Osteocyte (in vitro differentiated cells): ENCODE measurements at regions not wholly inside any gene's neighbourhood (a gene's known extent, or its start where the extent isn't known, plus 50 kb on each side); places are given as distances from the start of the nearest gene placed in this dataset.
"Not testable (repeated sequence)": the region's sequence is repeated elsewhere in the genome, so short reads cannot be mapped to it uniquely, and the experiment has no call there.

Source experiments
- DNase-seq: peaks from one replicate; pipeline ENCODE4 v3.0.0; 2021; ENCODE audit warnings: mixed read lengths; ENCODE audit not compliant: unreplicated experiment; ENCODE audit errors: extremely low spot score
- H3K27ac Mint-ChIP-seq: one replicate; pipeline ENCODE4 v1.8.0; 2021; ENCODE audit warnings: mild to moderate bottlenecking, mixed read lengths; ENCODE audit not compliant: unreplicated experiment
- H3K27me3 Mint-ChIP-seq: one replicate; pipeline ENCODE4 v1.8.0; 2021; ENCODE audit warnings: mixed read lengths; ENCODE audit not compliant: unreplicated experiment
- H3K36me3 Mint-ChIP-seq: one replicate; pipeline ENCODE4 v1.8.0; 2021; ENCODE audit warnings: mixed read lengths; ENCODE audit not compliant: unreplicated experiment
- H3K4me1 Mint-ChIP-seq: one replicate; pipeline ENCODE4 v1.8.0; 2021; ENCODE audit warnings: mixed read lengths; ENCODE audit not compliant: unreplicated experiment
- H3K4me3 Mint-ChIP-seq: one replicate; pipeline ENCODE4 v1.8.0; 2021; ENCODE audit warnings: mild to moderate bottlenecking, moderate library complexity, mixed read lengths; ENCODE audit not compliant: unreplicated experiment
- H3K9me3 Mint-ChIP-seq: one replicate; pipeline ENCODE4 v1.8.0; 2021; ENCODE audit warnings: mixed read lengths; ENCODE audit not compliant: unreplicated experiment
- CTCF ChIP-seq: fragments of 200-600 bp; sonication (generic); IDR thresholded peaks from 2 replicates; pipeline ENCODE4 v1.5.0; 2021; ENCODE audit warnings: antibody characterized with exemption, mild to moderate bottlenecking, moderate library complexity

DNA sequence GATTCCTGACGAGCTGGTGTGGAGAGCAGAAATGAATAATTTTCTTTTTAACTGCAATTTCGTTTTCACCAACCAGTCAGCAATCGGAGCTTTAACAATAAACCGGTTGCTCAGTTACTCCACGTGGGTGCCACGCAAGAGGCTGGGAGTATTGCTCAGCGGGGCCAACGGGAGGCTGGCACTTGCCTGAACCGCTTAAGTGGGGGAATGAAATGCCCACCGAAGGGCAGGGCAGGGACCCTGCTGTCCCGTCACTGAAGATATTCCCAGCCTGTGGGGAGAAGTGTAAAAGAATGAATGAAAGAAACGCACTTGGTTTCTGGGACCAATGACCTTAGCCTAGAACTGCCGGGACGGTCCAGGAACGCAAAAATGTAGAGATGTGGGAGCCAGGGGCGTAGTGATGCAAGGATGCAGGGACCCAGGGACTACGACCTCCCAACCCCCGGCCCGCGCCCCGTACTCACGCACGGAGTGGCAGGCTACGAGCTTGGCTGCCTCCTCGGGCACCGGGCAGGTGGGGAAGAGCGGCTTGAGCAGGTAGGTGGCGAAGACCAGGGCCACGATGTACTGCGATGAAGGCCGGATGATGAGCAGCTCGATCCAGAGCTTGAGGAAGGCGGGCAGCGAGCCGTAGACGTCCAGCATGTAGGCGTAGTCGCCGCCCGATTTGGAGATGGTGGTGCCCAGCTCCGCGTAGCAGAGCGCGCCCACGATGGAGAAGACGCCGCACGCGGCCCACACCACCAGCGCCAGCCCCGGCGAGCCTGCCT is 79.8 kb upstream of the METTL9 start:
- H3K27me3 Mint-ChIP-seq, H3K9me3 Mint-ChIP-seq, H3K36me3 Mint-ChIP-seq, DNase-seq: not testable (repeated sequence)
- H3K4me3 Mint-ChIP-seq, result peak overlapping the region; percentile 87
- peak overlapping the region; percentile 94 for H3K27ac Mint-ChIP-seq
- peaks cover 47% of the 10 kb centered on the region for H3K4me1 Mint-ChIP-seq

DNA sequence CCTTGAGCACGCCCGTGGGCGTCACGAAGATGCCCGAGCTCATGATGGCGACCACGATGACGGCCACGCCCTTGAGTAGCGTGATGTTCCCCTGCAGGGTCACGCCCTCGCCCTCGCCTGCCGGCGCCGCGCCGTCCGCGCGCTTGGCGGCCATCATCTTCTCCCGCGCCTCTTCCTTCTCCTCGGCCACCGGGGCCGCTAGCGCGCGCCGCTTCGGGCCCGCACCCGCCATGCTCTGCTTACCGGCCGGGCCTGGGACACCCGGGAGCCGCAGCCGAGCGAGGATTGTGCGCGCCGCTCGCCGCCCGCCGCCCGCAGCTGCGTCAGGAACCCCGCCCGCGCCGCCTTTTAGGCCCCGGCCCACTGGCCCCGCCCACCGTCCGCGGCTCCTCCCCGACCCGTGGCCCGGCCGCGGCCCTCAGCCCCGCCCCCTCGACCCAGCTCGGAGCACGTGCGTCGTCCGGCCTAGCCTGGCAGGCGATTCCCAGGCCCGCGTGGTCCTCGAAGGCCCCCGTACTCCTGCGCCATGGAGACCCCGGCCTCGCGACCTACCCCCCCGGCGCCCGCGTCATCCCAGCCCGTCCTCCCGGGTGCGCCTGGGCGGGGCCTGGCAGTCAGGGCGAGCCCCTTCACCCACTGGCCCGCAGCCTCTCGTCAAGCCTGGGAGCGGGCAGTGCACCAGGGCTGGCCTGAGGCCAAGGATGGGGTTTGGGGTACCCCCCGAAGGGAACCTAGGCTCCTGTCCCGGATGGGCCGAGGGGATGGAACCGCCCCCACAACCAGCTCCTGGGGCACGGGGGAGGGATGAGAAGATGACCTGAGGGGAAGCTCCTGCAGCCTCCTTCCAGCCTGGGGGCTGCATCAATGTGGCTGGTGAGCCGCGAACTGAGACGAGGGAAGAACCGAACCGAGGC is 79.0 kb upstream of the METTL9 start:
- peak overlapping the region; percentile 87 for H3K4me3 Mint-ChIP-seq
- DNase-seq, result peak; percentile 99
- not testable (repeated sequence) for H3K36me3 Mint-ChIP-seq, H3K9me3 Mint-ChIP-seq, H3K27me3 Mint-ChIP-seq
- H3K27ac Mint-ChIP-seq, result peak overlapping the region; percentile 94
- H3K4me1 Mint-ChIP-seq, result peaks cover 39% of the 10 kb centered on the region

DNA sequence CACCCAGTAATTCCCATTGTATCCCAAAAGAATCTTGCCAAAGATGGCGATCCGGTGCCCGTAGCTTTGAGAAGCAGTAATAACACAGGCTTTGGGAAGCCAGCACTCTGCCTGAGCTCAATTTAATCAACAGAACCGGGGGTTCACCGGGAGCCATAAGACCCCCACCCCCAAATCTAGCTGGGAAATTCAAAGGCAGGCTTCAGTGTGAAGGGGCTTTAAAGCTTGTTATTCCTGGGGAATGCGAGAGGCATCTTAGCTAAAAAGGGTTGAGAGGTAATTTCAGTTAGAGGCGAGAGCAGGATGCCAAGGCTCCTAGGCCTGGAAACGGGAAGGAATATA is 78.4 kb upstream of the METTL9 start:
- DNase-seq, H3K9me3 Mint-ChIP-seq, H3K27me3 Mint-ChIP-seq, H3K36me3 Mint-ChIP-seq: not testable (repeated sequence)
- peak overlapping the region; percentile 90 for H3K27ac Mint-ChIP-seq
- H3K4me3 Mint-ChIP-seq, result peak overlapping the region; percentile 55
- H3K4me1 Mint-ChIP-seq, result peaks cover 33% of the 10 kb centered on the region

- not testable (repeated sequence) for H3K27me3 Mint-ChIP-seq, H3K36me3 Mint-ChIP-seq, DNase-seq, H3K9me3 Mint-ChIP-seq
- Mint-ChIP-seq H3K27ac (peak overlapping the region; percentile 90), H3K4me1 (peaks cover 32% of the 10 kb centered on the region), H3K4me3 (peak overlapping the region; percentile 55)
Observed at GRCh38 chr16:21521390-21522143, 77.8 kb upstream of the METTL9 start.

- H3K4me3 Mint-ChIP-seq, H3K27ac Mint-ChIP-seq, H3K36me3 Mint-ChIP-seq, H3K9me3 Mint-ChIP-seq, DNase-seq, H3K27me3 Mint-ChIP-seq: not testable (repeated sequence)
- peaks cover 33% of the 10 kb centered on the region for H3K4me1 Mint-ChIP-seq
Observed at GRCh38 chr16:21522846-21523245, 76.5 kb upstream of the METTL9 start.

- DNase-seq, result no peak
- Mint-ChIP-seq H3K27ac (no peak overlapping the region), H3K9me3 (no peaks in the 10 kb centered on the region), H3K27me3 (no peaks in the 10 kb centered on the region), H3K4me1 (peaks cover 26% of the 10 kb centered on the region), H3K36me3 (no peaks in the 10 kb centered on the region), H3K4me3 (no peak overlapping the region)
- no peak for TF ChIP-seq CTCF
Observed at GRCh38 chr16:21523411-21524067, 75.8 kb upstream of the METTL9 start.

- H3K4me1 Mint-ChIP-seq, result peaks cover 23% of the 10 kb centered on the region
- no peak overlapping the region for H3K4me3 Mint-ChIP-seq
- H3K27me3 Mint-ChIP-seq, result no peaks in the 10 kb centered on the region
- no peak for DNase-seq
- no peak for TF ChIP-seq CTCF
- H3K36me3 Mint-ChIP-seq, result no peaks in the 10 kb centered on the region
- H3K9me3 Mint-ChIP-seq, result no peaks in the 10 kb centered on the region
- no peak overlapping the region for H3K27ac Mint-ChIP-seq
Observed at GRCh38 chr16:21524068-21524751, 75.2 kb upstream of the METTL9 start.

GRCh38 chr16:21524752-21525028 is 74.7 kb upstream of the METTL9 start:
- H3K27ac Mint-ChIP-seq, H3K4me3 Mint-ChIP-seq, DNase-seq, H3K27me3 Mint-ChIP-seq, H3K36me3 Mint-ChIP-seq, H3K9me3 Mint-ChIP-seq: not testable (repeated sequence)
- H3K4me1 Mint-ChIP-seq, result peaks cover 21% of the 10 kb centered on the region
